Erythroblast (primary cell): ENCODE measurements at regions not wholly inside any gene's neighbourhood (a gene's known extent, or its start where the extent isn't known, plus 50 kb on each side); places are given as distances from the start of the nearest gene placed in this dataset.
"Not testable (repeated sequence)": the region's sequence is repeated elsewhere in the genome, so short reads cannot be mapped to it uniquely, and the experiment has no call there.

ENCODE experiments used
- DNase-seq, 2 experiments: peaks; one replicate each; lab custom pipeline; 2025; lab: John Stamatoyannopoulos, UW
- GATA1 ChIP-seq: IDR thresholded peaks from 2 replicates; pipeline ENCODE4 v1.6.1; 2011; ENCODE audit warnings: low read depth, mild to moderate bottlenecking, control low read depth, low read length, moderate library complexity
- POLR2A ChIP-seq: IDR thresholded peaks from 2 replicates; pipeline ENCODE4 v1.6.1; 2011; ENCODE audit warnings: mild to moderate bottlenecking, low read length

DNA sequence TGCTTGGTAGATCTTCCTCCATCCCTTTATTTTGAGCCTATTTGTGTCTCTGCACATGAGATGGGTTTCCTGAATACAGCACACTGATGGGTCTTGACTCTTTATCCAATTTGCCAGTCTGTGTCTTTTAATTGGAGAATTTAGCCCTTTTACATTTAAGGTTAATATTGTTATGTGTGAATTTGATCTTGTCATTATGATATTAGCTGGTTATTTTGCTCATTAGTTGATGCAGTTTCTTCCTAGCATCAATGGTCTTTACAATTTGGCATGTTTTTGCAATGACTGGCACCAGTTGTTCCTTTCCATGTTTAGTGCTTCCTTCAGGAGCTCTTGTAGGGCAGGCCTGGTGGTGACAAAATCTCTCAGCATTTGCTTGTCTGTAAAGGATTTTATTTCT, 72.4 kb downstream of the HNRNPD start:
- not testable (repeated sequence) for DNase-seq

DNA sequence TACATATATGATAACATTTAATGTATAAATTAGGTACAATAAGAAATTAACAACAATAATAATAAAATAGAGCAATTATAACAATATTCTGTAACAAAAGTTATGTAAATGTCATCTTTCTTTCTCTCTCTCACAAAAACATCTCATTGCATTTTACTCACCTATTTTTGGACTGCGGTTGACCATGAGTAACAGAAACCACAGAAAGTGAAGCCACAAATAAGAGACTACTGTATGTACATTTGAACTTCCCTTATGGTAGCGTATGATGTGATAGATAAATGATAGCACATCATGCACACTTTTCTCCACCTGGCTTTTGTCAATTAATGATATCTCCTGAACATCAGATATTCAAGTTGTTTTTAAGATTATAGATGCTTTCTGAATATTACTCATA, 80.5 kb downstream of the HNRNPD start:
- DNase-seq: no peak
- TF ChIP-seq GATA1: no peak
- TF ChIP-seq POLR2A: no peak

DNA sequence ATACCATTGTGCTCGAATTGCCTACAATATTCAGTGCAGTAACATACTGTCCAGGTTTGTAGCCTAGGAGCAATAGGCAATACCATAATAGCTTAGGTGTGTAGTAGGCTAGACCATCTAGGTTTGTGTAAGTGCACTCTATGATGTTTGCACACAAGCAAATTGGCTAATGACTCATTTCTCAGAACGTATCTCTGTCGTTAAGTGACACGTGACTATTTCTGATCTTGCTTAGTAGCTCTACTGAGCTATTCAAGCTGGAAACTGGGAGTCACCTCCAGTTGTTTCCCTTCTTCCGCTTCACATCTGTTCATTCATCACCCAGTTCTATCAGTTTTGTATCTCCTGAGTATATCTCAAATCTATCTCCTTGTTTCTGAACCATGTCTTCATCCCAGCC, 86.1 kb downstream of the HNRNPD start:
- TF ChIP-seq GATA1: no peak
- TF ChIP-seq POLR2A: no peak
- DNase-seq: peak in 1 of 2 experiments; percentile 5

- TF ChIP-seq POLR2A: no peak
- no peak for TF ChIP-seq GATA1
- peak; percentile 98 to 99 for DNase-seq
Measured at GRCh38 chr4:82284858-82285805, 88.7 kb downstream of the HNRNPD start.

- TF ChIP-seq POLR2A: no peak
- no peak for TF ChIP-seq GATA1
- no peak for DNase-seq
Measured at GRCh38 chr4:82284475-82284857, 89.3 kb downstream of the HNRNPD start.

- DNase-seq: no peak
- TF ChIP-seq GATA1: no peak
- no peak for TF ChIP-seq POLR2A
Measured at GRCh38 chr4:82282875-82283274, 90.9 kb downstream of the HNRNPD start.

GRCh38 chr4:82279550-82279949, 94.2 kb downstream of the HNRNPD start:
- not testable (repeated sequence) for DNase-seq

DNA sequence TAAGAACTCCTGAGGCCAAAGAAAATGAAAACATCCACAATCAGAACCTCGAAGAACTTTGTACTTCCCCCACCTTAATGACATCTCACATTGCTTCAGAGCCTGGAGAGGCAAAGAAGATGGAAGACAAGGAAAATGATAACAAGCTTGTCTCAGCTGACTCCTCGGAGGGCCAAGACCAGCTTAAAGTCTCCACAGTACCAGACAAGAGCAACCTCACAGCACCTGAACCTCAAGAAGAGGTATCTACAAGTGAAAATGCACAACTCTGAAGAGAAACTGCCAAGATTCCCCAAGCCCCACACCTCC, 97.5 kb downstream of the HNRNPD start:
- TF ChIP-seq GATA1: no peak
- no peak for TF ChIP-seq POLR2A
- no peak for DNase-seq

DNA sequence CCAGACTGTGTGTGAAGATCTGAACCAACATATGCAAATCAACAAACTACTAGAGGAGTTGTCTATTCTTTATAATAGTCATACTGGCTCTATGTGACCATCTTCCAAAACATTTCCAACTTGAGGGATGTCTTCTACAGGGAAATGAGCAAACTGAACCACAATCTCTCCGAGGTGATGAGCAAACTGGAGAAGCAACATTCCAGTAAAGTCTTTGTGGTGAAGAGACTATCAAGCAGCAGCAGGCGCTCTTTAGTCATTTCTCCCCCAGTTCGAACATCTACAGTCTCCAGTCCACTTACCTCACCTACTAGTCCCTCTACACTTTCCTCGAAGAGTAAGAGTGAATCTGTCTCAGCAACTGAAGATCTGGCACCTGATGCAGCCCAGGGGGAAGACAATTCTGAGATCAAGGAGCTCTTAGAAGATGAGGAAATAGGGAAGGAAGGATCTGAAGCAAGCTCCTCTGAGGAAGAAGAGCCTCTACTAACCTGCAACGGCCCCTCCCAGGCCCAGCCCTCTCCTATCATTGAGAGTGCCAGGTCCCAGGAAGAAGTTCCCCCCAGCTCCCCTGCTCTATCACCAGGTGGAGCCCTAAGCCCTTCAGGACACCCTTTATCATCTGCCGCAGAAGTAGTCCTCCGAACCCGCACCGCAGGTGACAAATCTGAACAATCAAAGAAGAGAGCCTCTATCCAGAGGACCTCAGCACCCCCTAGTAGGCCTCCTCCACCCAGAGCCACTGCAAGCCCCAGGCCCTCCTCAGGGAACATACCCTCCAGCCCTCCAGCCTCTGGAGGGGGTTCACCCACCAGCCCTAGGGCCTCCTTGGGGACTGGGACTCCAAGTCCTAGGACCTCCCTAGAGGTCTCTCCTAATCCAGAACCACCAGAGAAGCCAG, 98.1 kb downstream of the HNRNPD start:
- no peak for DNase-seq
- TF ChIP-seq GATA1 (no peak), POLR2A (no peak)

- not testable (repeated sequence) for DNase-seq
Measured at GRCh38 chr4:82274700-82275099, 99.1 kb downstream of the HNRNPD start.

DNA sequence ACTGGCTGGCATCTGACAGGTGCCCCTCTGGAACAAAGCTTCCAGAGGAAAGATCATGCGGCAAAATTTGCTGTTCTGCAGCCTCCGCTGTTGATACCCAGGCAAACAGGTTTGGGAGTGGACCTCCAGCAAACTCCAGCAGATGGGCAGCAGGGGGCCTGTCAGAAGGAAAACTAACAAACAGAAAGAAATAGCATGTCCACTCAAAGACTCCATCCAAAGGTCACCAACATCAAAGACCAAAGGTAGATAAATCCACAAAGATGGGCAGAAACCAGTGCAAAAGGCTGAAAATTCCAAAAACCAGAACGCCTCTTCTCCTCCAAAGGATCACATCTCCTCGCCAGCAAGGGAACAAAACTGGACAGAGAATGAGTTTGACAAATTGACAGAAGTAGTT, 101.3 kb downstream of the HNRNPD start:
- not testable (repeated sequence) for DNase-seq

DNA sequence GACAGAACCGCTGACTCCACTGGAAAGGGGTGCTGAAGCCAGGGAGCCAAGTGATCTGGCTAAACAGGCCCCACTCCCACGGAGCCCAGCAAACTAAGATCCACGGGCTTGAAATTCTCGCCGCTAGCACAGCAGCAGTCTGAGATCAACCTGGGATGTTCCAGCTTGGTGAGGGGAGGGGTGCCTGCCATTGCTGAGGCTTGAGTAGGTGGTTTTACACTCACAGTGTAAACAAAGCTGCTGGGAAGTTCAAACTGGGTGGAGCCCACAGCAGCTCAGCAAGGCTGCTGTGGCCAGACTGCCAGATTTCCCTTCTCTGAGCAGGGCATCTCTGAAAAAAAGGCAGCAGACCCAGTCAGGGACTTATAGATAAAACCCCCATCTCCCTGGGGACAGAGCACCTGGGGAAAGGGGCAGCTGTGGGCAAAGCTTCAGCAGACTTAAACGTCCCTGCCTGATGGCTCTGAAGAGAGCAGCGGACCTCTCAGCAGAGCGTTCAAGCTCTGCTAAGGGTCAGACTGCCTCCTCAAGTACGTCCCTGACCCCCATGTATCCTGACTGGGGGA, 101.8 kb downstream of the HNRNPD start:
- not testable (repeated sequence) for DNase-seq

GRCh38 chr4:82268826-82269193, 105.0 kb downstream of the HNRNPD start:
- no peak for DNase-seq
- TF ChIP-seq POLR2A (no peak), GATA1 (no peak)

- peak; percentile 35 to 64 for DNase-seq
Measured at GRCh38 chr4:82268050-82268825, 105.6 kb downstream of the HNRNPD start.

More at GRCh38 chr4:82268050-82268825, 105.6 kb downstream of the HNRNPD start:
- no peak for TF ChIP-seq POLR2A
